H1 (cell line): ENCODE measurements at regions not wholly inside any gene's neighbourhood (a gene's known extent, or its start where the extent isn't known, plus 50 kb on each side); places are given as distances from the start of the nearest gene placed in this dataset.

Experiments
- CTCF ChIA-PET: fragments of 300-600 bp; sonication (Branson Sonifier 250); formaldehyde crosslinking; loops from one replicate; lab custom pipeline; 2021; ENCODE audit not compliant: partially characterized antibody; lab: Charles Lee
- POLR2A ChIA-PET: fragments of 300-600 bp; sonication (Branson Sonifier 250); formaldehyde crosslinking; loops from one replicate; lab custom pipeline; 2021; ENCODE audit warnings: inconsistent platforms; ENCODE audit not compliant: partially characterized antibody; lab: Charles Lee
- DNase-seq, 2 experiments: peaks; one replicate each; pipeline versions ENCODE4 v3.0.0 to v3.0.0-alpha.2; 2010 to 2022; ENCODE audit warnings: low spot score in 2 of 2, low read depth in 1 of 2, mixed read lengths in 1 of 2
- FAIRE-seq: peaks from 2 replicates; lab custom pipeline; 2011; peaks lifted over from hg19 to GRCh38; lab: Jason Lieb, UNC
- H2AFZ ChIP-seq: 2 replicates; pipeline ENCODE4 v1.8.1; 2012; ENCODE audit warnings: low read length, inconsistent platforms
- H2AK5ac ChIP-seq: 2 replicates; pipeline ENCODE4 v1.6.1; 2013; ENCODE audit warnings: low read depth, low read length
- H2BK120ac ChIP-seq: replicated peaks from 2 replicates; pipeline ENCODE3; 2013; ENCODE audit warnings: low read depth, low read length, inconsistent platforms
- H2BK12ac ChIP-seq: 2 replicates; pipeline ENCODE4 v1.6.1; 2013; ENCODE audit warnings: low read depth, low read length
- H2BK15ac ChIP-seq: 2 replicates; pipeline ENCODE4 v1.6.1; 2013; ENCODE audit warnings: low read length
- H2BK20ac ChIP-seq: 2 replicates; pipeline ENCODE4 v1.6.1; 2013; ENCODE audit warnings: low read length
- H2BK5ac ChIP-seq: 2 replicates; pipeline ENCODE4 v1.6.1; 2013; ENCODE audit warnings: low read depth, low read length
- H3K14ac ChIP-seq: 2 replicates; pipeline ENCODE4 v1.6.1; 2013; ENCODE audit warnings: inconsistent platforms; ENCODE audit not compliant: insufficient read length
- H3K18ac ChIP-seq: 2 replicates; pipeline ENCODE4 v1.6.1; 2013; ENCODE audit warnings: low read length; ENCODE audit errors: extremely low read depth
- H3K23ac ChIP-seq: 2 replicates; pipeline ENCODE4 v1.6.1; 2013; ENCODE audit warnings: inconsistent platforms; ENCODE audit not compliant: insufficient read length
- H3K23me2 ChIP-seq: 2 replicates; pipeline ENCODE4 v1.6.1; 2013; ENCODE audit warnings: low read depth, low read length
- H3K27ac ChIP-seq: 2 replicates; pipeline ENCODE4 v1.6.1; 2011; ENCODE audit warnings: low read depth, low read length, inconsistent platforms
- H3K27me3 ChIP-seq, 4 experiments: replicated peaks in 1 of 4; 1 replicate in 1 of 4; 2 replicates in 3 of 4; pipeline versions ENCODE4 v1.6.1 to v1.8.1; 2011 to 2013; ENCODE audit warnings: low read length in 3 of 4, mild to moderate bottlenecking in 3 of 4, inconsistent platforms in 2 of 4, mixed read lengths in 2 of 4, moderate library complexity in 1 of 4; ENCODE audit not compliant: control insufficient read depth in 3 of 4, insufficient read depth in 3 of 4; ENCODE audit errors: extremely low read depth in 1 of 4
- H3K36me3 ChIP-seq, 4 experiments: 2 replicates each; pipeline versions ENCODE4 v1.6.1 to v1.8.1; 2011 to 2013; ENCODE audit warnings: mild to moderate bottlenecking in 4 of 4, low read length in 3 of 4, moderate library complexity in 2 of 4, control low read depth in 1 of 4, inconsistent platforms in 1 of 4; ENCODE audit not compliant: insufficient read depth in 4 of 4, control insufficient read depth in 2 of 4
- H3K4ac ChIP-seq: replicated peaks from 2 replicates; pipeline ENCODE3; 2013; ENCODE audit warnings: low read length, low read depth, mixed read lengths, inconsistent platforms; ENCODE audit not compliant: insufficient read length
- H3K4me1 ChIP-seq, 4 experiments: replicated peaks in 1 of 4; 1 replicate in 1 of 4; 2 replicates in 3 of 4; pipeline versions ENCODE4 v1.6.1 to v1.8.1; 2011 to 2013; ENCODE audit warnings: low read length in 3 of 4, inconsistent platforms in 2 of 4, mixed read lengths in 1 of 4; ENCODE audit not compliant: insufficient read depth in 4 of 4, control insufficient read depth in 3 of 4
- H3K4me2 ChIP-seq, 2 experiments: 2 replicates each; pipeline versions ENCODE4 v1.6.1 to v1.8.1; 2011 to 2013; ENCODE audit warnings: low read depth in 2 of 2, low read length in 2 of 2, control low read depth in 1 of 2, inconsistent platforms in 1 of 2, mild to moderate bottlenecking in 1 of 2; ENCODE audit not compliant: insufficient read depth in 1 of 2
- H3K4me3 ChIP-seq, 4 experiments: fragments of 200-600, 300-600 bp in 1 of 4; sonication (generic), shearing (Covaris generic), sonication (Bioruptor Twin) in 1 of 4; 2 replicates each; pipeline versions ENCODE4 v1.5.1 to v1.8.1; 2011 to 2016; ENCODE audit warnings: low read length in 4 of 4, low read depth in 3 of 4, control low read depth in 2 of 4, inconsistent platforms in 2 of 4, mild to moderate bottlenecking in 2 of 4, mixed read lengths in 1 of 4, moderate library complexity in 1 of 4; ENCODE audit not compliant: insufficient read depth in 2 of 4; ENCODE audit errors: extremely low read depth in 1 of 4
- H3K56ac ChIP-seq: replicated peaks from 2 replicates; pipeline ENCODE3; 2013; ENCODE audit warnings: low read depth, mild to moderate bottlenecking, mixed read lengths, low read length, inconsistent platforms; ENCODE audit not compliant: insufficient read length
- H3K79me1 ChIP-seq: 2 replicates; pipeline ENCODE4 v1.6.1; 2013; ENCODE audit warnings: low read depth, low read length, control low read depth
- H3K79me2 ChIP-seq, 2 experiments: 2 replicates each; pipeline versions ENCODE4 v1.6.1 to v1.8.1; 2012 to 2013; ENCODE audit warnings: low read length in 2 of 2, mild to moderate bottlenecking in 2 of 2, inconsistent platforms in 1 of 2; ENCODE audit not compliant: insufficient read depth in 2 of 2, control insufficient read depth in 1 of 2
- H3K9ac ChIP-seq, 4 experiments: replicated peaks in 1 of 4; 1 replicate in 1 of 4; 2 replicates in 3 of 4; pipeline versions ENCODE4 v1.6.1 to v1.8.1; 2011 to 2013; ENCODE audit warnings: low read depth in 3 of 4, low read length in 3 of 4, control low read depth in 2 of 4, mild to moderate bottlenecking in 2 of 4, moderate library complexity in 2 of 4, inconsistent platforms in 1 of 4; ENCODE audit errors: extremely low read depth in 1 of 4
- H3K9me3 ChIP-seq, 2 experiments: 2 replicates each; pipeline versions ENCODE4 v1.6.1 to v1.8.1; 2012 to 2013; ENCODE audit warnings: mild to moderate bottlenecking in 2 of 2, moderate library complexity in 2 of 2, control low read depth in 1 of 2, inconsistent platforms in 1 of 2, low read depth in 1 of 2, low read length in 1 of 2, mixed read lengths in 1 of 2; ENCODE audit not compliant: insufficient read depth in 2 of 2
- H4K20me1 ChIP-seq, 2 experiments: replicated peaks in 1 of 2; 2 replicates each; pipeline versions ENCODE3 to v1.8.1; 2011 to 2013; ENCODE audit warnings: inconsistent platforms in 2 of 2, low read length in 2 of 2, mild to moderate bottlenecking in 1 of 2; ENCODE audit not compliant: insufficient read depth in 2 of 2, control insufficient read depth in 1 of 2
- H4K5ac ChIP-seq: 2 replicates; pipeline ENCODE4 v1.6.1; 2013; ENCODE audit warnings: low read length, low read depth, mixed read lengths, inconsistent platforms; ENCODE audit not compliant: insufficient read length
- H4K8ac ChIP-seq: 2 replicates; pipeline ENCODE4 v1.8.0; 2013; ENCODE audit warnings: mild to moderate bottlenecking, moderate library complexity, low read length, inconsistent platforms; ENCODE audit not compliant: insufficient read depth; ENCODE audit errors: extremely low read depth
- H4K91ac ChIP-seq: replicated peaks from 2 replicates; pipeline ENCODE3; 2013; ENCODE audit warnings: low read length, mixed read lengths, inconsistent platforms; ENCODE audit not compliant: insufficient read length
- CHD2 ChIP-seq: IDR thresholded peaks from 2 replicates; pipeline ENCODE4 v1.6.1; 2012; ENCODE audit warnings: low read length, improper control_type of control experiment
- CREB1 ChIP-seq: IDR thresholded peaks from 2 replicates; pipeline ENCODE4 v1.6.1; 2012; ENCODE audit warnings: inconsistent platforms
- EP300 ChIP-seq, 2 experiments: IDR thresholded peaks; 1 replicate in 1 of 2; 2 replicates in 1 of 2; pipeline ENCODE4 v1.6.1; 2011 to 2012; ENCODE audit warnings: low read depth in 2 of 2, low read length in 2 of 2, mild to moderate bottlenecking in 2 of 2, borderline replicate concordance in 1 of 2, inconsistent platforms in 1 of 2, moderate library complexity in 1 of 2
- EZH2 ChIP-seq: fragments of 200-600 bp; sonication (generic); IDR thresholded peaks from 2 replicates; pipeline ENCODE4 v1.7.1; 2012; ENCODE audit warnings: low read depth, mild to moderate bottlenecking, moderate library complexity, low read length, inconsistent platforms; ENCODE audit not compliant: severe bottlenecking
- HDAC6 ChIP-seq: IDR thresholded peaks from one replicate; pipeline ENCODE4 v1.7.1; 2012; ENCODE audit warnings: low read depth, mild to moderate bottlenecking, inconsistent platforms, low read length, moderate library complexity
- JUND ChIP-seq: IDR thresholded peaks from 2 replicates; pipeline ENCODE4 v1.6.1; 2011; ENCODE audit warnings: mild to moderate bottlenecking, improper control_type of control experiment, low read length
- RAD21 ChIP-seq, 2 experiments: IDR thresholded peaks in 1 of 2; conservative IDR thresholded peaks in 1 of 2; 2 replicates each; pipeline ENCODE4 v1.6.1; 2011; ENCODE audit warnings: low read depth in 2 of 2, low read length in 2 of 2, improper control_type of control experiment in 1 of 2, inconsistent platforms in 1 of 2, mild to moderate bottlenecking in 1 of 2, moderate library complexity in 1 of 2
- RXRA ChIP-seq: IDR thresholded peaks from 2 replicates; pipeline ENCODE4 v1.6.1; 2011; ENCODE audit warnings: low read depth, mild to moderate bottlenecking, low read length, moderate library complexity; ENCODE audit not compliant: insufficient read depth
- SIRT6 ChIP-seq: IDR thresholded peaks from one replicate; pipeline ENCODE4 v1.7.1; 2012; ENCODE audit warnings: low read length, inconsistent platforms
- TBP ChIP-seq: IDR thresholded peaks from 2 replicates; pipeline ENCODE4 v1.6.1; 2011; ENCODE audit warnings: low read depth, low read length, improper control_type of control experiment
- TEAD4 ChIP-seq: IDR thresholded peaks from 2 replicates; pipeline ENCODE4 v1.6.1; 2012; ENCODE audit warnings: low read depth, low read length, inconsistent platforms, mixed read lengths
- YY1 ChIP-seq: IDR thresholded peaks from 2 replicates; pipeline ENCODE4 v1.6.1; 2011; ENCODE audit warnings: low read depth, mild to moderate bottlenecking, low read length
- WGBS, 2 experiments: shearing (Covaris generic) in 1 of 2; methylation state at CpG; one replicate each; pipeline versions ENCODE4 v1.1.6 to v1.1.7; 2013 to 2015; ENCODE audit warnings: low lambda C conversion rate in 2 of 2, mixed read lengths in 2 of 2, inconsistent platforms in 1 of 2, low coverage in 1 of 2, missing lambda C conversion rate in 1 of 2; ENCODE audit not compliant: insufficient replicate concordance in 2 of 2, insufficient coverage in 1 of 2, insufficient read length in 1 of 2; ENCODE audit errors: extremely low coverage in 1 of 2, missing lambda C conversion rate in 1 of 2; 5-methylcytosine and 5-hydroxymethylcytosine counted together

DNA sequence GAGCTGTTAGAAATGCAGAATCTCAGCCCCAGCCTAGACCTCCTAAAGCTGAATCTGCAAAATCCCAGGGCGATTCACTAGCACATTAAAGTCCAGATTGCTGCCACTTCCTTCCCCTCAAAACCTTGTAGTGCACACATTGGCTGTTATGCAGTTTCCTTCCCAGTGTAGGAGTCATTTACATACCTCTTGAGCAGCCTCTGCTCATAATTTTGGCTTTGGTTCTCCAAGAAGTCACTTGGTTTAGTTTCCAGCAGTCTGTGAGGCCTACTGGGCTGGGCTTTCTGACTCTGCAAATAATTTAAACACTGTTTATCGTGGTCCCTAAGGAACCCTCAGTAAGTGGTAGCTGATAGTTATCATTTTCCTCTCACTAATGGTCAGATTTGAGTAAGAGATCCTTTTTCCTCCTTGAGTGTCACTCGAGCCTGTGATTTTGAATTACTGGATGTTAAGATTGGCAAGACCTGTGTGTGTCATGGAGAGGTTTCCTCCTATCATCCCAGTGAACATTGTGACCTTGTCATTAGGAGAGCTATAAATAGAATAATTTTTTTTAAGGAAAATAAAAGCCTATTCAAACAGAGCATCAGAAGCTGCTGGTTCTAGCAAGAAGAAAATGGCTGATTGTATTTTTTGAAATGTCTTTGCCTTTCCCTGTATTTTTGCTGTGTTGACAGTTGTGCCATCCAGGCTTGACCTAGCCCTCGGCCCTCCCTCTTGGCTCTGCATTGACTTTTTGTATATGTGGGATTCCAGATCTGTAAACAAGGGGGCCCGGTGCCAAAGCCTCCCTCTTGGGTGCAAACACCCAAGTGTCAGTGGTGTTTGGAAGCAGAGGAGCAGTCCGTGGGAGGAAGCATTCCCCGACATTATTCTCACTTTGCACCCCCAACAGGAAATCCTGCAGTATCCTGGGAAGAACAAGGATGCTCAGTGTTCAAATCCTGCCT is 134.8 kb upstream of the ANKRD28 start:
- Histone ChIP-seq H4K91ac (no peak overlapping the region), H4K8ac (no peak overlapping the region), H3K27me3 (no peaks in the 10 kb centered on the region), H2BK15ac (no peak overlapping the region), H3K4ac (no peak overlapping the region), H3K4me1 (peaks cover 0 to 3% (median 0%) of the 10 kb centered on the region in 4 experiments; a peak in 1 of 7 replicates), H3K4me3 (no peak overlapping the region), H3K18ac (no peak overlapping the region), H3K9me3 (no peaks in the 10 kb centered on the region), H2BK5ac (no peak overlapping the region), H3K23me2 (no peaks in the 10 kb centered on the region), H3K23ac (no peak overlapping the region), H4K5ac (no peak overlapping the region), H3K56ac (no peak overlapping the region), H2BK120ac (no peak overlapping the region), H3K4me2 (no peak overlapping the region), H2BK20ac (no peak overlapping the region), H3K9ac (no peak overlapping the region; a peak in 1 of 7 replicates), H2AFZ (no peak overlapping the region; the same call in 1 of the 2 replicates), H3K79me1 (no peaks in the 10 kb centered on the region), H3K79me2 (no peaks in the 10 kb centered on the region), H2AK5ac (no peak overlapping the region), H3K27ac (no peak overlapping the region), H2BK12ac (no peak overlapping the region), H4K20me1 (no peaks in the 10 kb centered on the region), H3K36me3 (no peaks in the 10 kb centered on the region), H3K14ac (no peak overlapping the region)
- FAIRE-seq, result no peak
- POLR2A ChIA-PET, result no interaction called here
- DNase-seq, result no peak
- CTCF ChIA-PET, result interaction anchor here (0.7 to 1.3 kb wide), 2 partner anchors 9 to 11 kb away, joined by 3 to 4 read pairs; no protein-coding TSS in a partner anchor
- WGBS, 2 experiments, result 87% methylated on average over 7 of the region's 7 CpGs; no CpG with 5 or more reads in 1 of the 2 experiments
- TF ChIP-seq SIRT6 (no peak), JUND (no peak), CHD2 (no peak), TEAD4 (no peak), EP300 (IDR thresholded peaks at IDR 0.05; ENCODE audit: borderline replicate concordance in 1 of 2, low read depth in 2 of 2, low read length in 2 of 2) (no peak), HDAC6 (no peak), CREB1 (no peak), YY1 (no peak), EZH2 (no peak), RXRA (no peak), RAD21 (IDR thresholded peaks at IDR 0.05 in 1 of 2, conservative IDR thresholded peaks at IDR 0.05 in 1 of 2; ENCODE audit: low read depth in 2 of 2, low read length in 2 of 2) (no peak), TBP (no peak)
